ENCODE measurements at regions not wholly inside any gene's neighbourhood (a gene's known extent, or its start where the extent isn't known, plus 50 kb on each side); places are given as distances from the start of the nearest gene placed in this dataset.

DNA sequence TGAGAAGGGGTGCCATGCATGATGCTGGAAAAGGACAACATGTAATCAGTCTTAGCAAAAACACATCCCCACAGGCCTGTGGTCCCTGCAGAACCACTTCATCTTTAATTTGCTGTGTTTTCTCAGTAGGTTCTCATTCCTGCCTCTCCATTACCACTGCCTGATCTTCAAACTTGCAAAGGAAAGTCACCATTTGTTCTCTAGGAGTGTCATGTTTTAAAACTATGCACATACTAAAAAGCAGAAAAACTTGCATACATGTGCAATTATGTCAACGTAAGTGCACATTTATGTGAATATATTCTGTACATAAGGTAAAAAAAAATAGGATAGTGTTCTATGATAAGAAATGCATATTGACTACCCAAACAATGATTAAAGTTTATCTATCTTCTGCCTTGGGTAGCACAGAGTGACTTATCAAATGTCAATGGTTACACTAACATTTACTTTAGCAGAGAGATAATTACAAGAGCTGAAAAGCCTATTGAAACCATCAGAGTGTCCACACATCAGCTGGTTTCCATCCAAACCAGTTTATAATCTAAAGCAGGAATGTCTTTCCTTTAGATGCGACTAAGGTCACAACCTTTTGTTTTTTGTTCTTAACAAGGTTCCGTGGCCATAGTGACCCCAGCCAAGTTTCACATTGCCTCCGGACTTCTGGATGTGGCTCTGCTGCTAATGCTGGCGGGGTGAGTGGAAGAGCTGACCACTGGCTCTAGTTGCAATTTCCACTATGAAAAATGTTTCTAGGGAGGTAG is 58.7 kb upstream of the RMDN2 start:
- TF ChIP-seq CTCF (conservative IDR thresholded peaks at IDR 0.05; ENCODE audit: low read depth, low read length) (no peak), EZH2 (IDR thresholded peaks at IDR 0.05; ENCODE audit: borderline replicate concordance, low read depth, low read length, poor library complexity, severe bottlenecking) (no peak)

All from A673 (cell line).